Esophagus squamous epithelium (tissue), 4 donors: ENCODE measurements at regions not wholly inside any gene's neighbourhood (a gene's known extent, or its start where the extent isn't known, plus 50 kb on each side); places are given as distances from the start of the nearest gene placed in this dataset.

ENCODE experiments used
- CTCF ChIP-seq, 6 experiments: fragments of 450-650 bp in 4 of 6; fragments of 200-600 bp in 2 of 6; sonication (generic) in 2 of 6; IDR thresholded peaks; one replicate each; pipeline ENCODE4 v1.5.1; 2016 to 2019; ENCODE audit warnings: antibody characterized with exemption in 6 of 6, mild to moderate bottlenecking in 4 of 6, moderate library complexity in 4 of 6
- POLR2A ChIP-seq, 4 donors: fragments of 450-650 bp; IDR thresholded peaks; one replicate each; pipeline ENCODE4 v1.6.1; 2017; ENCODE audit warnings: antibody characterized with exemption in 4 of 4, mild to moderate bottlenecking in 4 of 4, moderate library complexity in 3 of 4

GRCh38 chr18:68316636-68317035, 398.3 kb downstream of the TMX3 start:
- TF ChIP-seq CTCF (IDR thresholded peaks at IDR 0.05) (no peak), POLR2A (IDR thresholded peaks at IDR 0.05) (no peak)
